Stimulated activated CD8-positive, alpha-beta memory T cell treated with anti-CD3 and anti-CD28 coated beads, Interleukin-4, amount 100 ng/mL, for 48 hours (primary cell): ENCODE measurements at regions not wholly inside any gene's neighbourhood (a gene's known extent, or its start where the extent isn't known, plus 50 kb on each side); places are given as distances from the start of the nearest gene placed in this dataset.
"Not testable (repeated sequence)": the region's sequence is repeated elsewhere in the genome, so short reads cannot be mapped to it uniquely, and the experiment has no call there.

ENCODE experiments used
- DNase-seq: peaks from one replicate; pipeline ENCODE4 v3.0.0-alpha.2; 2020

DNA sequence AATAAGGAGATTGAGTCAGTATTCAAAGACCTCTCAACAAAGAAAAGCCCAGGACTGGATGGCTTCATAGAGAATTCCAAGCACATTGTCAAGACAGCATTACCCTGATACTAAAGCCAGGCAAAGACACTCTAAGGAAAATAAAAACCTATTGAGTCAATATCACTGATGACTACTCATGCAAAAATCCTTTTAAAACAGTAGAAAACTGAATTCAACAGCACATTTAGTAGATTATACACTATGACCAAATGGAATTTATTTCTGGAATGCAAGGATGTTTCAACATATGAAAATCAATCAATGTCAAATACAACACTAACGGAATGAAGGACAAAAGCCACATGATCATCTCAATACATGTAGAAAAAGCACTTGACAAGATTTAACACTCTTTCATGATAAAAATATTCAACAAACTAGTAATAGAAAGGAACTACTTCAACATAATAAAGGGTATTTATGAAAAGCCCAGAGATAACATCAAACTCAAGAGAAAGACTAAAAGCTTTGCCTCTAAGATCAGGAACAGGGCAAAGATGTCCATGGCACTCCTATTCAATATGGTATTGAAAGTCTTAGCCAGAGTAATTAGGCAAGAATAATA is 633.3 kb downstream of the ANKRD50 start:
- no peak for DNase-seq

DNA sequence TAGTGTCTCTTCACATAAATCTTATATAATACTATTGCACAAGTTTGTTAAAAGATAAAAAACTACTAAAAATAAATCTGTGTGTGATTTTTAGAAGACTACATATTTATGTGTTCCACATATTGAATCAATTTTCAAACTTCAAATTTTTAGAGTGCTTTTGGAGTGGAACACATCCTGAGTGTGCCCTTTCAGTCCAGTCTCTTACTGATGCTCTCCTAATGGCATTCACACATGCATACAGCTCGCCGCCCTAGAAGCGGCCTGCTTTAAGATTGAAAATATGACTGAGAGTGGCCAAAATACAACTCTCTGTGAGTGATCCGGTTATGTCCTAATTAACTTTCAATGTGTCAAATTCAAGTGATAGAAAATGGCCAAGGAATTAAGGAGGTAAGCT is 628.8 kb downstream of the ANKRD50 start:
- no peak for DNase-seq

- DNase-seq, result no peak
These were observed 626.9 kb downstream of the ANKRD50 start for GRCh38 chr4:124085561-124086180.

- DNase-seq, result no peak
These were observed 622.5 kb downstream of the ANKRD50 start for GRCh38 chr4:124090021-124090420.

DNA sequence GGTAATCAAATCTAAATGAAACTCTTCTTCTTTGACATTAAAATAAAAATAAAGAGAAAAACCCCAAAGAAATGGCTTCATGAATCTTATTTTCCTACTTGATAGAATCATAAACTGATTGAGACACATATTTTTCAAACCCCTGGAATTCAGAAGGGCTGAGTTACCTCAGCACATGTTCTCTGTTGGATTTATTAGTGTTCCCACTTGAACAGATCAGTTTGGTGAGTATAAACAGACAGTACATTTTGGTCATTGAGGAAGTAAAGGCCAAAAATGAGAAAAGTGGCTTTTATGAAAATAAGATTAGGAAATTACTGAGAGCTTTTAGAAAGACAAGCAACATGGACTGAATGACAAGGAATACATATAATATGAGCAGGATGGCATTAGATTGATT is 620.4 kb downstream of the ANKRD50 start:
- DNase-seq, result no peak

DNA sequence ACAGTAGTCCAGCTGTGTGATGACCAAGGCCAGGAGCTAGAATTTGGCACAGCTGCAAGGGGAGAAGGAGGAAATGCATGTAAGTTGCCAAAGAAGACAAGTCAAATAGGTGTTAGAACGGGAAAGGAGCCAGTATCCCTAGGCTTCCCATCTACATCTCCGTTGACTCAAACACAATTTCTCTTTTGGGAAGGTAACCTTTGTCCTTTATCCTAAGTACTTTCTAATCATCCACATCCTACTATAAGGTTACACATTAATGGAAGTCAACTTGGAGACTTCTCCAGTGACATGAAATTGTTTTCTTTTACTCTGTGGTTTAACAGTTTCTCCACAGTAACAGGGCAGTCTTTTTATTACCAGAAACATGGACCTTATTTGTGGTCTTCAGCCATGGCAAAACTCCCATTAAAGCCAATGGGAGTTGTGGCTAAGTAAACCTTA is 620.0 kb downstream of the ANKRD50 start:
- DNase-seq, result no peak

GRCh38 chr4:124095621-124096020 is 616.9 kb downstream of the ANKRD50 start:
- no peak for DNase-seq

GRCh38 chr4:124096290-124096689 is 616.2 kb downstream of the ANKRD50 start:
- DNase-seq, result no peak

GRCh38 chr4:124097447-124097846 is 615.1 kb downstream of the ANKRD50 start:
- no peak for DNase-seq

GRCh38 chr4:124104101-124104500 is 608.4 kb downstream of the ANKRD50 start:
- DNase-seq, result no peak

GRCh38 chr4:124104628-124105027 is 607.9 kb downstream of the ANKRD50 start:
- no peak for DNase-seq

- no peak for DNase-seq
These were observed 607.3 kb downstream of the ANKRD50 start for GRCh38 chr4:124105212-124105611.

GRCh38 chr4:124111411-124111810 is 601.1 kb downstream of the ANKRD50 start:
- DNase-seq, result no peak

DNA sequence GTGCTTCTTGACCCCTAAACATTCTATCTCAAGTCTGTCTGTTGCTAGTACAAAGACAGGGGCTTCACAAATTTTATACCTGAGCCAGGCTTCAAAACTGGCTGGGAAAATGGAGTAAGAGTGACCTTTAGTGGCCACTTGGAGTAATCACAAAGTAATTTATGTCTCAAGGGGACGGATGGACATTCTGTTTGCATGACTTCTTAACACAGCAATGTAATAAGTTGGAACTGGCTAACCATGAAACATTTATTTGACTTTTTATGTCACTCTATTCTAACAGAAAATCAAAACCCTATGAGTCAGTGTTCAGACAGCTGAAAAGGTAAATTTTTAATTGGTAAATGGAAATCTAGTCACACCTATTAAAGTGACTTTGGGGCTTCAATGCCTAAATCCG is 600.6 kb downstream of the ANKRD50 start:
- DNase-seq, result no peak

DNA sequence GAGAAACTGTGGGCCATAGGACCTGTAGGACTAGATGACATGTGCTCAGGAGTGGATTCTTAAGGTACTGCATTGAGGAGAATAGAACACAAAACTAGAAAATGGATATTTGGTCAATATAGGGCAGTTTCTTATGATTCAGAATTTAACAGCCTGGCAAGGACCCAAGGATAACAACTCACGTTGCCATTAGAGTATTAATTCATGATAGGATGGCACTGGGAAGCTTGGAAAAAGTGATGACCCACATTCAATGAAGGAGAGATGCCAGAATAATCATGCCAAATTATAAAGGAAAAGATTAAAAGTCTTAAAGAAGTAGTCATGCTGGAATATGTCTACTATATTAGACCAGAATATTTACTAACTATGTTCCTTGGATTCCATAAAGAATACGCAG is 594.5 kb downstream of the ANKRD50 start:
- DNase-seq, result no peak

GRCh38 chr4:124121461-124121971 is 591.0 kb downstream of the ANKRD50 start:
- no peak for DNase-seq

- DNase-seq, result no peak
These were observed 589.4 kb downstream of the ANKRD50 start for GRCh38 chr4:124123181-124123580.

GRCh38 chr4:124123721-124124120 is 588.8 kb downstream of the ANKRD50 start:
- no peak for DNase-seq

DNA sequence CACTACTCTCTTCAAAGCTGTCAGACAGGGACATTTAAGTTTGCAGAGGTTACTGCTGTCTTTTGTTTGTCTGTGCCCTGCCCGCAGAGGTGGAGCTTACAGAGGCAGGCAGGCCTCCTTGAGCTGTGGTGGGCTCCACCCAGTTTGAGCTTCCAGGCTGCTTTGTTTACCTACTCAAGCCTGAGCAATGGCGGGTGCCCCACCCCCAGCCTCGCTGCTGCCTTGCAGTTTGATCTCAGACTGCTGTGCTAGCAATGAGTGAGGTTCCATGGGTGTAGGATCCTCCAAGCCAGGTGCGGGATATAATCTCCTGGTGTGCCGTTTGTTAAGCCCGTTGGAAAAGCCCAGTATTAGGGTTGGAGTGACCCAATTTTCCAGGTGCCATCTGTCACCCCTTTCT is 581.2 kb downstream of the ANKRD50 start:
- DNase-seq, result not testable (repeated sequence)

DNA sequence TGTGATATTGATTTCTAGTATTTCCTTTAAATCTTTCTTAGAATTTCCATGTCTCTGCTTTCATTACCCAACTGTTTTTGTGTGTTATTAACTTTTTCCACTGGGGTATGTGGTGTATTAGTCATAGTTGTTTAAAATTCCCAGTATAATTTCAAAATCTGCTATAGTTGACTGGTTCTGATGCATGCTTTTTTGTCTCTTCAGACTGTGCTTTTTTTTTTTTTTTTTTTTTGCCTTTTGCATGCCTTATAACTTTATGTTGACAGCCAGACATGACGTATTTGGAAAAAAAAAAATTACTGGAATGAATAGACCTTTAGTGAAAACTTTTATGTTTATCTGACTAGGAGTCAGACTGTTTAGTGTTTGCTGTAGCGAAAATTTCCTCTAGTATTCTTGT is 580.4 kb downstream of the ANKRD50 start:
- no peak for DNase-seq

DNA sequence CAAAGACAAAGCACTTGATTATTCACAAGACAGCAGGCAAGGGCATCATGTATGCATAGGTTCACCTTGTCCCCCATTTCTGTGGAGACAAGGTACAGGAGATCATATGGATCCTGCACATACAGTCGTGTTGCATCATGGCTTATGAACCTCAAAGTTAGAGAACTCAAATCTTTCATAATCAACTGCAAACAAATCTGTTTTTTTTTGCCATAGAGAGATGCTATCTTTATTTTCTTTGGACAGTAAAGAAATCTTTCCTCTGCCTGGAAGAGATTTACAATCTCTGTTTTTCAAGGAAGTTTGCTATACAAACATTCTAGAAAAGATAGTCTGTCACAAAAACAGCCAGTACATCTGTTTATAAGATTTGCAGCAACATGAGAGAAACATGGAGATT is 578.8 kb downstream of the ANKRD50 start:
- no peak for DNase-seq

DNA sequence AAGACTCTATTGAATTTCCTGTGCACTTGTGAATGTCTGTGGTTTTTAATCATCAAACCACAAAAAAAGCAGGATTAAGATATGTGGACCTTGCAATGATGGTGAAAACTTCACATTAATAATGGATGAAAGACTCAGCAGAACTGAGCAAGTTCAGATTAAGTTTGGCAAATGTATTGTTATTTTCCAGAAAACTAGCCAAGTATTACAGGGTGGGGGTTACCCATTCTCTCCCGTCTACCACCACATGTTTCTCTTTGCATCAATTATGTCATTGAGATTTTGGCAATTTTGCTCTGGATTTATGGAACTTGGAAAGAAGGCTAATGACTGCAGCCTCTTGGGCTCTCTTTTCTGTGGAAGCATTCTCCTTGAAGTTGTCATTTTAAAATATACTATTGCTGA is 577.1 kb downstream of the ANKRD50 start:
- no peak for DNase-seq

GRCh38 chr4:124139044-124139443 is 573.5 kb downstream of the ANKRD50 start:
- DNase-seq, result no peak

DNA sequence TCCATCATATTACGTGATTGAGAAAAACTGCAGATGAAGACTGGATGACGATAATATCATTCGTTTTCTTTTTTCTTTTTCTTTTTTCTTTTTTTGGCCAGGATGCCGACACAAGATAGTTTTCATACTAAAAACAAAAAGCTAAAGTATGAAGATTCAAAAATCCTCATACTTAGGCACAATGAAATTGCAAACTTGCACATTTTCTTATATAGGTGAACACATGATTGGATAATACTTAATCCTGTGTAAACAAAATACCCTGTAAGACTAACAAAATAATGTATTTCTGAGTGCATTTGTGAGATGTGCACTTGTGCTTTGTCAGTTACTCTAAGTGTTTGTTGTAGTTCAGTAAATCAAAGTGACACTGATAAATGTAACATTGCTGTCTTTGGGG is 568.9 kb downstream of the ANKRD50 start:
- no peak for DNase-seq

DNA sequence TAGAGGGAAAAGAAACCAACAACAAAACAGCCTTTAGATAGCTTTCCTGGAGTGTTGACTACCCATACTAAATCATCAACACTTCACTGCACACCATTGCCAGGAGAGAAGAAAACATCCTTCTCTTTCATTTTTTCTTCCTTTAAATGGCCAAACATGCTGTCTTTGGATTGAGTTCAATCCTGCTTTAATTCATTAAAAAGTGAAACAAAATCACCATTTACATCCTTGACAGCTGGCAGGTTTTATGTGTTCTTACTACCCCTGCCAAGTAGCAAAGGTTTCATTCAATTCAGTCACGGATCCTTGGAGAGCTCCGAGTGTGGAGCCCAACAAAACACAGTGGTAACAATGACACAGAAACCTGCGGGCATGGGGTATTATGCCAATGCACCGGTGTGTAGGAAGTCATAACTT is 568.3 kb downstream of the ANKRD50 start:
- DNase-seq, result no peak
